CD8-positive, alpha-beta memory T cell (primary cell): ENCODE measurements at regions not wholly inside any gene's neighbourhood (a gene's known extent, or its start where the extent isn't known, plus 50 kb on each side); places are given as distances from the start of the nearest gene placed in this dataset.

Experiments
- CTCF ChIA-PET: fragments of 350-600 bp; sonication (Branson Sonifier 250); formaldehyde crosslinking; loops from one replicate; lab custom pipeline; 2021; ENCODE audit warnings: antibody characterized with exemption; lab: Charles Lee
- POLR2A ChIA-PET: fragments of 350-600 bp; sonication (Branson Sonifier 250); formaldehyde crosslinking; loops from one replicate; lab custom pipeline; 2021; ENCODE audit warnings: antibody characterized with exemption; lab: Charles Lee
- DNase-seq, 5 donors: peaks; one replicate each; pipeline versions ENCODE4 v3.0.0 to v3.0.0-alpha.2; 2020 to 2022; ENCODE audit warnings: mixed read lengths in 1 of 5
- H3K27ac ChIP-seq: one replicate; pipeline ENCODE4 v1.7.0; 2013; ENCODE audit warnings: low read depth, mild to moderate bottlenecking, low read length, moderate library complexity
- H3K27me3 ChIP-seq: 2 replicates; pipeline ENCODE4 v1.7.0; 2013; ENCODE audit warnings: low read length, mild to moderate bottlenecking; ENCODE audit not compliant: insufficient read depth, poor library complexity, severe bottlenecking
- H3K36me3 ChIP-seq: 2 replicates; pipeline ENCODE4 v1.7.0; 2013; ENCODE audit warnings: mild to moderate bottlenecking, low read length, moderate library complexity; ENCODE audit not compliant: insufficient read depth
- H3K4me1 ChIP-seq: 2 replicates; pipeline ENCODE4 v1.7.0; 2013; ENCODE audit warnings: mild to moderate bottlenecking, low read length, moderate library complexity; ENCODE audit not compliant: insufficient read depth
- H3K4me3 ChIP-seq: 2 replicates; pipeline ENCODE4 v1.7.0; 2013; ENCODE audit warnings: mild to moderate bottlenecking, low read length
- H3K9me3 ChIP-seq: 2 replicates; pipeline ENCODE4 v1.7.0; 2013; ENCODE audit warnings: mild to moderate bottlenecking, low read length
- H3K27ac Mint-ChIP-seq, 8 donors: one replicate each; pipeline ENCODE4 v1.8.0; 2020 to 2021; ENCODE audit warnings: mixed read lengths in 8 of 8, mild to moderate bottlenecking in 6 of 8, inconsistent platforms in 3 of 8, moderate library complexity in 3 of 8
- H3K27me3 Mint-ChIP-seq, 2 donors: one replicate each; pipeline ENCODE4 v1.8.0; 2020 to 2021; ENCODE audit warnings: mixed read lengths in 2 of 2, mild to moderate bottlenecking in 1 of 2, moderate library complexity in 1 of 2
- H3K36me3 Mint-ChIP-seq, 3 donors: one replicate each; pipeline ENCODE4 v1.8.0; 2020 to 2021; ENCODE audit warnings: mixed read lengths in 3 of 3, inconsistent platforms in 1 of 3, mild to moderate bottlenecking in 1 of 3
- H3K4me1 Mint-ChIP-seq, 3 donors: one replicate each; pipeline ENCODE4 v1.8.0; 2020 to 2021; ENCODE audit warnings: mixed read lengths in 3 of 3, inconsistent platforms in 1 of 3, mild to moderate bottlenecking in 1 of 3
- H3K4me3 Mint-ChIP-seq, 7 donors: one replicate each; pipeline ENCODE4 v1.8.0; 2020 to 2021; ENCODE audit warnings: mixed read lengths in 7 of 7, mild to moderate bottlenecking in 6 of 7, moderate library complexity in 4 of 7, inconsistent platforms in 2 of 7
- H3K9me3 Mint-ChIP-seq, 5 donors: one replicate each; pipeline ENCODE4 v1.8.0; 2020 to 2022; ENCODE audit warnings: mixed read lengths in 5 of 5, mild to moderate bottlenecking in 3 of 5, moderate library complexity in 2 of 5, inconsistent platforms in 1 of 5

- H3K36me3 Mint-ChIP-seq: no peaks in the 10 kb centered on the region
- no peaks in the 10 kb centered on the region for H3K4me1 ChIP-seq
- CTCF ChIA-PET: no interaction called here
- no peak overlapping the region for H3K27ac Mint-ChIP-seq
- H3K27ac ChIP-seq: no peak overlapping the region
- peaks cover 0 to 15% (median 5%) of the 10 kb centered on the region in 5 donors for H3K9me3 Mint-ChIP-seq
- no peak overlapping the region for H3K4me3 Mint-ChIP-seq
- H3K36me3 ChIP-seq: no peaks in the 10 kb centered on the region
- no peak overlapping the region for H3K4me3 ChIP-seq
- H3K4me1 Mint-ChIP-seq: no peaks in the 10 kb centered on the region
- POLR2A ChIA-PET: no interaction called here
- H3K9me3 ChIP-seq: no peaks in the 10 kb centered on the region
- no peaks in the 10 kb centered on the region for H3K27me3 ChIP-seq
- DNase-seq: no peak
- peaks cover 0 to 3% of the 10 kb centered on the region in 2 donors for H3K27me3 Mint-ChIP-seq
Observed at GRCh38 chr2:6024784-6025183, 332.6 kb downstream of the SOX11 start.

GRCh38 chr2:6025391-6025790, 333.2 kb downstream of the SOX11 start:
- H3K27me3 ChIP-seq: no peaks in the 10 kb centered on the region
- no peak overlapping the region for H3K27ac Mint-ChIP-seq
- H3K27ac ChIP-seq: no peak overlapping the region
- POLR2A ChIA-PET: no interaction called here
- H3K9me3 ChIP-seq: no peaks in the 10 kb centered on the region
- H3K9me3 Mint-ChIP-seq: peaks cover 0 to 12% (median 8%) of the 10 kb centered on the region in 5 donors
- H3K4me1 Mint-ChIP-seq: no peaks in the 10 kb centered on the region
- peaks cover 0 to 3% of the 10 kb centered on the region in 2 donors for H3K27me3 Mint-ChIP-seq
- H3K36me3 Mint-ChIP-seq: no peaks in the 10 kb centered on the region
- no peak overlapping the region for H3K4me3 Mint-ChIP-seq
- H3K4me1 ChIP-seq: no peaks in the 10 kb centered on the region
- H3K36me3 ChIP-seq: no peaks in the 10 kb centered on the region
- no peak for DNase-seq
- H3K4me3 ChIP-seq: no peak overlapping the region
- CTCF ChIA-PET: no interaction called here

GRCh38 chr2:6027066-6027465, 334.9 kb downstream of the SOX11 start:
- Mint-ChIP-seq H3K4me1 (no peaks in the 10 kb centered on the region), H3K27me3 (peaks cover 0 to 3% of the 10 kb centered on the region in 2 donors), H3K9me3 (peaks cover 0 to 7% (median 4%) of the 10 kb centered on the region in 5 donors), H3K4me3 (no peak overlapping the region), H3K36me3 (no peaks in the 10 kb centered on the region), H3K27ac (no peak overlapping the region)
- H3K27me3 ChIP-seq: no peaks in the 10 kb centered on the region
- H3K4me1 ChIP-seq: no peaks in the 10 kb centered on the region
- H3K9me3 ChIP-seq: no peaks in the 10 kb centered on the region
- DNase-seq: no peak
- CTCF ChIA-PET: no interaction called here
- no peak overlapping the region for H3K27ac ChIP-seq
- H3K4me3 ChIP-seq: no peak overlapping the region
- POLR2A ChIA-PET: no interaction called here
- H3K36me3 ChIP-seq: no peaks in the 10 kb centered on the region

- Histone ChIP-seq H3K27me3 (no peaks in the 10 kb centered on the region), H3K9me3 (no peaks in the 10 kb centered on the region), H3K36me3 (no peaks in the 10 kb centered on the region), H3K4me3 (no peak overlapping the region), H3K27ac (no peak overlapping the region), H3K4me1 (no peaks in the 10 kb centered on the region)
- peaks cover 0 to 7% (median 2%) of the 10 kb centered on the region in 5 donors for H3K9me3 Mint-ChIP-seq
- H3K4me1 Mint-ChIP-seq: no peaks in the 10 kb centered on the region
- ChIA-PET CTCF (no interaction called here), POLR2A (no interaction called here)
- no peak overlapping the region for H3K4me3 Mint-ChIP-seq
- no peak for DNase-seq
- H3K27me3 Mint-ChIP-seq: peaks cover 0 to 3% of the 10 kb centered on the region in 2 donors
- no peaks in the 10 kb centered on the region for H3K36me3 Mint-ChIP-seq
- no peak overlapping the region for H3K27ac Mint-ChIP-seq
Observed at GRCh38 chr2:6031200-6031867, 339.1 kb downstream of the SOX11 start.

- H3K27ac Mint-ChIP-seq: no peak overlapping the region
- POLR2A ChIA-PET: no interaction called here
- H3K4me1 Mint-ChIP-seq: no peaks in the 10 kb centered on the region
- CTCF ChIA-PET: no interaction called here
- no peaks in the 10 kb centered on the region for H3K36me3 ChIP-seq
- H3K36me3 Mint-ChIP-seq: no peaks in the 10 kb centered on the region
- H3K4me1 ChIP-seq: no peaks in the 10 kb centered on the region
- no peaks in the 10 kb centered on the region for H3K27me3 ChIP-seq
- no peak overlapping the region for H3K4me3 Mint-ChIP-seq
- no peak overlapping the region for H3K4me3 ChIP-seq
- H3K27me3 Mint-ChIP-seq: no peaks in the 10 kb centered on the region
- peaks cover 0 to 9% (median 4%) of the 10 kb centered on the region in 5 donors for H3K9me3 Mint-ChIP-seq
- no peaks in the 10 kb centered on the region for H3K9me3 ChIP-seq
- no peak for DNase-seq
- no peak overlapping the region for H3K27ac ChIP-seq
Observed at GRCh38 chr2:6036211-6036610, 344.0 kb downstream of the SOX11 start.

GRCh38 chr2:6043238-6043637, 351.1 kb downstream of the SOX11 start:
- no peaks in the 10 kb centered on the region for H3K36me3 ChIP-seq
- H3K9me3 Mint-ChIP-seq: peaks cover 3 to 20% (median 12%) of the 10 kb centered on the region in 5 donors
- no peaks in the 10 kb centered on the region for H3K4me1 ChIP-seq
- no peaks in the 10 kb centered on the region for H3K27me3 ChIP-seq
- ChIA-PET POLR2A (no interaction called here), CTCF (no interaction called here)
- no peak overlapping the region for H3K27ac Mint-ChIP-seq
- no peaks in the 10 kb centered on the region for H3K9me3 ChIP-seq
- no peak overlapping the region for H3K4me3 ChIP-seq
- no peak for DNase-seq
- no peaks in the 10 kb centered on the region for H3K4me1 Mint-ChIP-seq
- no peak overlapping the region for H3K27ac ChIP-seq
- H3K4me3 Mint-ChIP-seq: no peak overlapping the region
- no peaks in the 10 kb centered on the region for H3K27me3 Mint-ChIP-seq
- H3K36me3 Mint-ChIP-seq: no peaks in the 10 kb centered on the region

- POLR2A ChIA-PET: no interaction called here
- no peaks in the 10 kb centered on the region for H3K36me3 Mint-ChIP-seq
- CTCF ChIA-PET: no interaction called here
- H3K36me3 ChIP-seq: no peaks in the 10 kb centered on the region
- no peaks in the 10 kb centered on the region for H3K27me3 Mint-ChIP-seq
- DNase-seq: no peak
- no peaks in the 10 kb centered on the region for H3K4me1 Mint-ChIP-seq
- no peaks in the 10 kb centered on the region for H3K4me1 ChIP-seq
- H3K4me3 ChIP-seq: no peak overlapping the region
- no peak overlapping the region for H3K4me3 Mint-ChIP-seq
- H3K27me3 ChIP-seq: no peaks in the 10 kb centered on the region
- H3K27ac Mint-ChIP-seq: no peak overlapping the region
- H3K9me3 Mint-ChIP-seq: peaks cover 0 to 14% (median 3%) of the 10 kb centered on the region in 5 donors
- H3K27ac ChIP-seq: no peak overlapping the region
- no peaks in the 10 kb centered on the region for H3K9me3 ChIP-seq
Observed at GRCh38 chr2:6052649-6053048, 360.5 kb downstream of the SOX11 start.

- Histone ChIP-seq H3K27ac (no peak overlapping the region), H3K27me3 (no peaks in the 10 kb centered on the region), H3K4me1 (no peaks in the 10 kb centered on the region), H3K9me3 (no peaks in the 10 kb centered on the region), H3K36me3 (no peaks in the 10 kb centered on the region), H3K4me3 (no peak overlapping the region)
- no peak overlapping the region for H3K27ac Mint-ChIP-seq
- no peaks in the 10 kb centered on the region for H3K4me1 Mint-ChIP-seq
- H3K27me3 Mint-ChIP-seq: no peaks in the 10 kb centered on the region
- DNase-seq: no peak
- no peaks in the 10 kb centered on the region for H3K36me3 Mint-ChIP-seq
- CTCF ChIA-PET: no interaction called here
- POLR2A ChIA-PET: no interaction called here
- no peak overlapping the region for H3K4me3 Mint-ChIP-seq
- H3K9me3 Mint-ChIP-seq: peaks cover 0 to 11% (median 2%) of the 10 kb centered on the region in 5 donors
Observed at GRCh38 chr2:6053743-6054142, 361.6 kb downstream of the SOX11 start.
